HG02623 (cell line): ENCODE measurements at regions not wholly inside any gene's neighbourhood (a gene's known extent, or its start where the extent isn't known, plus 50 kb on each side); places are given as distances from the start of the nearest gene placed in this dataset.
"Not testable (repeated sequence)": the region's sequence is repeated elsewhere in the genome, so short reads cannot be mapped to it uniquely, and the experiment has no call there.

Source experiments
- ATAC-seq: cut with Tn5 transposase; IDR thresholded peaks from one replicate; pipeline ENCODE4 v1.9.1; 2021; ENCODE audit warnings: moderate library complexity; ENCODE audit not compliant: unreplicated experiment

DNA sequence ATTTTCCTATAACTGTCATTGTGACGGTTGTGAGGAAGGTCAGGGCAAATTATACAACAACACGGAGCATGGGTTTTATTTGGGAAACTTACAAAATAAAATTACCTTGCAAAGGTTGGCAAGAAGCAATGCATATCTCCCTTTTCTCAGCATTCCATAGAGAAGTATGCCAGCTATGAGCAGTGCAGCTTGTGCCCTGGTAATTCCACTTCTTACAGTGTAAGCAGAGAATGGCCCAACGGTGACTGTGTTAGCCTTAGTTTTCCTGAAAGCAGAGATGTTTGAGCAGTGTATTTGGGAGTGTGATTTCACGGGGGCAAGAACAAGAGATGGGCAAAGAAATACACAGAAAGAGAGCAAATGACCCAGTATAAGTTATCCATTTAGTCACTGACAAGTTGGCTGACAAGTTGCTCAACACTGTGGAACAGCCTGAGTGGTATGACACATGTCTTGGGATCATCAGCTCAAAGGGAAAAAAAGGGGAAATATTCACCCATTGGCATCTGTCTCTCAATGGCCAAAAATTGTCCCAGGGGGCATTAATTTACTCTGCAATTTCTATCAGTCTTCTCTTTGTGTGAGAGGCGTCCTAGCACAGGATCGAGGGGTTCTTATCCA lies 210.9 kb upstream of the NRIP1 start:
- no peak for ATAC-seq

DNA sequence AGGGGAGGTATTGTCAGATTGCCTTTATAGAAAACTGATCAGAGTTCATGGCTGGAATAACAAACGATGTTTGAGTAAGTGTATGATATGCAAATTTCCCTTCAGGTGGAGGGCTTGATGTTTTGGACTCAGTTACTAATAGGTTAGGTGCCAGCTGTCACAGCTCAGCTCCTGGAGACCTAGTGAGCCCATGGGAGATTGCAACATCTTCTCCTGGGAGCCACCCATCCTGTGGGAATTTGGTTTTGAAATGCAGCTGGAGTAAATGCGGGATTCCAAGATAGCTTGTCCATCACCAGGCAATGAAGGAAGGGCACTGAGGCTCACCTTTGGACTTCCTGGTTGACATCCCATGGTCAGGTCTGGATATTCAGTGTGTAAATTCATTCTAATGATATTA lies 211.4 kb upstream of the NRIP1 start:
- ATAC-seq, result no peak

DNA sequence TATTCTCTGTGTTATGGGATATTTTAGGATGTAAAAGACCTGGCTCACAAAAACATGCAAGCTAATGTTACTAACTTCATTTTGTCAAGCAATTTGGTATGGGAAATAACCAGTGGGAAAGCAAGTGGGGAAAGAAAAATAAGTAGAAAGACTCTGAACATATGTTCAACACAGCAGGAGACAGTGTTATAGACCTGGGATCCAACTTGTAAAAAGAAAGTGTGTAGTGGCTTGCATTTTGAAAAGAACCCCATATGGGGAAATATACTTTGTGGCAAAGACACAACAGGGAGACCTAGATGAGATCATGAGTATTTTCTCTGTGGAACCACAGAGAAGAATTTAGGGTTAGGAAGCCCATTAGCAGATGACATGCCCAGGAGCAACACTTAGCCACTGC lies 212.7 kb upstream of the NRIP1 start:
- ATAC-seq, result no peak

DNA sequence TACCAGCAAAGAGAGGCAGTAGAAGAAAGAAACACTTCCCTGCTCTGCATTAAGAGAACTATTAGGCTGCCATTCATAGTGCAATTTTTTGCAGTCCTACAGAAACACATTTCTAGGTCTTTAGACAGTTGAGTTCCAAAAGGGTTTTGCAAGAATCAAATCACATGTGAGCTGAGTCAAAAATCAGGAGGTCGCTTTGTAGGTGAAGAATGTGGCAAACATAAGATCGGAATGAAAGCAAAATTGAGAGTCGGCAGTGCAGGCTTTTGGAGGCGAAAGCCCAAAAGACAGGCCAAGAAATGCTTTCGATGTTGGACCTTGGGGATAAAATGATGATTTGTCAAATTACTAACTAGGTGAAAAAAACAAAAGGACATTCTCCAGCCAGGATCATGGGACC lies 213.5 kb upstream of the NRIP1 start:
- ATAC-seq, result no peak

DNA sequence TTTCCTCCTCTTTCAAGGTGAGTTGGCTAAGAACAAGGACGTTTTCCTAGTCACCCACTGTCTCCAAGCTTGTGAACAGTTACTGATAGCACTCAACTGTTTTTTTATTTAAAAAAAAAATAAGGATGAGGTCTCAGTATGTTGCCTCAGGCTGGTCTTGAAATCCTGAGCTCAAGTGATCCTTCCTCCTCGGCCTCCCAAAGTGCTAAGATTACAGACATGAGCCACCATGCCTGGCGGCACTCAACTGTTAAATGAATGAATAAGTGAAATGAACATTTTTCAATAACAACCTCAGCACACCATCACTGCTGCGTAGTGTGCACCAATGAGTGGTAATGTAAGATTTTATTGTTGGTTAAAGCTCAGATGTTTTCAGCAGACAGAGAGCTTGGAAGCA lies 214.1 kb upstream of the NRIP1 start:
- no peak for ATAC-seq

DNA sequence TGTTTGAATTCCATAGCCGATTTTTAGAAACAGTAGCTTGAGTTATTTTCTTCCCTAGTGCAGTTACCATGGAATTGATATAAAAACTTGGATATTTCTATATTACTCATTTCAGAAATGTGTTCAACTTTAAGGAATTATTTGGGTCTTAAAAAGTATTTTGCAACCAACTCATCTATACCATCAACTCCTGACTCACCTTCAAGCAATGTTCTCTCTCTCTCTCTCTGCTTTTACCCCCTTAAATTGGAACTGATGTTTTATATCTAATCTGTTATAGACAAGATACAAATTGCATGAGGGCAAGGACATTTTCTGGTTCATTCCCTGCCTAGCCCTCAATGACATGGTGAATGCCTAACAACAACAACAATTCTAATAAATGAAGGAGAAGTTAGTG lies 214.7 kb upstream of the NRIP1 start:
- ATAC-seq, result no peak

DNA sequence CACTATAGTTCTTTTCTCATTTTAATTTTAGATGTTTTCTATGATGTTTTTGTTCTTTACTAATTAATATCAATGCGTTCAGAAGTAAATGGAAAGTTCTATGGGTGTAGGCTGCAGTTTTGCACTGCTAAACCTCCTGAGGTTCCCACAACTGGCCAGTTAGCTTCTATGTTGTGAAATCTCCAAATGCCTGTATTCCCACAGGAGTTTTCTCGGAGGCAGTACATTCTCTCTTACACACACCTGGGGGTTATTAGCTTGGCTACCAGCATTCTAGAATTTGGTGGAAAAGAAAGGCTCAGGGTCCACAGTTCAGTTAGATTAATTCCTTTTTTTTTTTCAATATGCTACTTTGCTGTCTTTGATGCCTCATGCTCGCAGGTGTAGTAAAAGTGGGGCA lies 216.9 kb upstream of the NRIP1 start:
- ATAC-seq, result no peak

DNA sequence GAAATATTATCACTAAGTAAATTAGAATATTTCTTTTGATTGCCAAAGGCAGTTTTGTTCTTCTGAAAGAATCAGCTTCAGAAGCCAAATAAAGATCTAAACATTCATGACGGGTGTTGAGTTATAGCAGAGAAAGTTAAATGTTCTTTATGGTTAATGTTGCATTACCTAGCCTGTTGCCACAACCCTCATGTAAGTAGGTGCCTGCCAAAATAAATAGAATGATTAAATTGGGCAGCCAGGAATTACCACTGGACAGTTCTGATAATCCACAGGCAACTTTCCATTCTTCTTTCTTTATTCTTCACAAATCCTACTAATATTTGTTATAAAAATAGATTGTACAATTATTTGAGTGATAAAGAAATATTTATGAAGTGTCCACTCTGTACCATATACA lies 217.9 kb upstream of the NRIP1 start:
- no peak for ATAC-seq

DNA sequence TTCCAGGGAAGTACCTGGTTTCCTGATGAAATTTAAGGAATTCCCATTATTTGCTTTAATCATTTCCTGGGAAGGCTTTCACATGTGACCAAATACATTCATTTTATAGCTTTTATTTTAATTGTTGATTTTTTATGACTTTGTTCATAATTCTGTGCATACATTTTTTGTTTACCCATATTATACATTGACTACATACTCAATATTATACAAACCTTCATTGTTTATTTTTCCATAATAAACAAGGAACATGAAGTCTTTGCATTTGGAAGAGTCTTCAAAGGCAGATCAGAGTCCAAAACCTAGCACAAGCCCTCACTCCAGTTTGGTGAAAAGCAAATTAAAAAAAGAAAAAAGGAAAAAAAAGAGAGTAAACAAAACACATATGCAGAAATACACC lies 218.3 kb upstream of the NRIP1 start:
- ATAC-seq, result no peak

DNA sequence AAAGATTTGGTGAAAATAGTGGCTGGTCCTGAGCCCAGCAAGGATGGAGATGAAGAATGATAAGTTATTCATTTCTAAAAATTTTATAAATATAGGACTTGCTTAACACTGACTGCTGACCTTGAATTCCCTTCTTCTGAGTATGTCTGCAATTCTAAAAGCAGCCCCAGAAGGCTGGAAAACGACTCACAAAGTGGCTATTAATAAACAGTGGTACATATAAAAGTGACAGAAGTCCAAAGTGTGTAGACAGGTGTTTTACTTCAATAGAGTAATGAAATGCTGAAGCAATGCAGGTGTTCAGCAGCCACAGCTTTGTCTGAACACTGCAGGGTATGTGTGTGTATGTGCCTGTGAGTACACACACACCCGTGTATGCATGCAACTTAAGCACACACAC lies 219.0 kb upstream of the NRIP1 start:
- ATAC-seq, result no peak

DNA sequence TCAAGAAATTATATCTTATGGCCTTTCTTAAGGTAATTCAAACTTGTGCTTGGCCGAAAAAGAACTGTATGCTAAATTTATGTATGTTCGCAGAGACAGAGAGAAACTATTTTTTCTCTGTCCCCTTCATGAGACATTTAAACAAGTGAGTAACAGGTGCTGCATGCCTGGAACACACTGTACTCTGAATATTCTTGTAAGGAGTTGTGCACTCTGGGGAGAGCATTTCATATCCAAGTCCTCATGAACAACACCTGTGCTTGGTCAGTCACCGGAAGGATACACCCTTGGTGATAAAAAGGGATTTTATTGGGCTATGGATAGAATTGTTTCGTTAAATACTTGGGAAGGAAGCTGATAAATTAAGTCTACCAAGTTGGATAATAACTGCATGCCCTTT lies 220.8 kb upstream of the NRIP1 start:
- ATAC-seq, result no peak

DNA sequence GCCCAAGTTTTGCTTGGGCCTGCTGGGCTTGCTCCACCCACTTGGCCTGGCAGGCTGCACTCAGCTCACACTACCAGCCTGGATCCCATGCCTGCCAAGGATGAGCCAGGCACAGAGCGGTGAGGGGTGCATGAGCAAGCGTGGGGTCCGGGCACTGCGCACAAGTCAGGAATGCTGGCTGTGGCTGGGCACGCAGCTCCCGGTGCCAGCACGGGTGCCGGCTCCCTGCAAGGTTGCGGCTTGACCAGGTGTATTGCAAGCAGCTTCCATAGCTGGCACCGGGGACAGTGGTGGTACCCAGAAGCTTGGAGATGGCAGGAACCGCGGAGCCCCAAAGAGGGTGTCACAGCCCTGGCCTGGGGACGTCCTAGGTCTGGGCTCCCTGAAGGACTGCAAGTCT lies 224.4 kb upstream of the NRIP1 start:
- ATAC-seq, result no peak

DNA sequence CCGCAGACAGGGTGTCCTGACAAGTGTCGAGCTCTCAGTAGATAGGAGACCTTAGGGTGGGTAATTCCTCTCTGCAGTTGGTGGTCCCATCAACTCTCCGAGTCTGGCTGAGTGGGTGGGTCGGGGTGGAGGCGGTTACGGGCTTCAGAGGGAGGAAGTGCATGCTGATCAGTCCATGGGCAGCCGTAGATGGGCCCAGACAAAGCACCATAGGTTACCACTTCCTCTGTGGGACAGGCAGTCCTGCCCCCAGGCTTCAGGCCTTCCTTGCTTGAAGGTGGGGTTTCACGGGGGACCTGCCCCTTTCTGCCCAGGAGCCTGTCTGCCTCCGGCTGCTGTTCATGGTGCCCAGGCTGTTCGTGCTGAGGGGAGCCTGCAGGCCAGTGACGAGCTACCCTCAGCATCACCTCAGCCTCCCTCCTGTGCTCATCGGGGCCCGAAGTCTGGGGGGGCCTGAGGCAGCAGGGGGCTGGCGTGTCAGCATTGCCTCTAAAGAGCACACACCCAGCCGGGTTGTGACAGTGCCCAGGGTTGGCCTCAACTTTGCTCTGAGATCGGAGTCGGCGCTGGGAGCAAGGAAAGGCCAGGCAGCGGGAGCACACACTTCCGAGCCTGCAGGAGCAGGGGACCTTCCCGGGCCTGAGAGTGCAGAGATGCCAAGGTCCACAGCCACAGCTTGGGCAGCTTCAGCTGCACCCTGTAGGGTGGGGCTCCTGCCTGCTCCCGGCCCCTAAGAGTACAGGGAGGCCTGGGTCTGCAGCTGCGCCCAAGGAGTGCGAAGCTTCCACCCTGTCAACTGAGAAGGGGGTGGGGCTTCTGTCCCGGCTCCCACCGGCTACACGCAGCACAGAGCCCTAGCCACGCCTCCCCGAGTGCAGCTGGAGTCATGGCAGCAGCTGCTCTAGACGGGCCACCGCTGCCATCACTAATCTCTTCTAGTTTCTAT lies 225.4 kb upstream of the NRIP1 start:
- ATAC-seq, result no peak

DNA sequence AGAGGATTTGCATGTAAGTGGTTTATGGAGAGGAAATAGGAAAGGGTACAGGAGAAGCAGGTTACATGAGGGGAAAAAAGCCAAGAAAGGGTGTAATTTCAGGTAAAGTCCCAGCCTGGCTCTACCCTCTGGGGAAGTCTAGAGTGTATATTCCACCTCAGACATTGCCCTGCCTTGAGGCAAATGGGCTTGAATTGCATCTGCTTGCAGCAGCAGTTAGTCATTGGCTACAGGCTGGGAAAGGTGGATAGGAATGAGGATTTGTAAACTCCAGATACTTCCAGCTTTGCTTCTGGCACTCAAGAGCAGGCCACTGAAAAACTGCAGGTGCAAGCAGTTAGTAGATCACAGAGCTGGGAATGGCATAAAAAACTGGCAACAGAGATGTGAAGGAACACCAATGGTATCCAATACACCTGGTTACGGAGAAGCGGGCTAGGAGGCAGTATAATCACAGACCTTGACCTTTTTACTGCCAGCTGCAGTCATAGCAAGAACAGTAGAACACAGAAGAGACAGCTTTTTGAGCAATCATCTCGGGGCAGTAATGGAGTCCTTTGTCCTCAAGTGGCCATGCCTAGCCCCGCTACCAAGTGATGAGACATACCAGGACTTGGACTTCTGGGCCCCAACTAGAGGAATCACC lies 226.9 kb upstream of the NRIP1 start:
- ATAC-seq, result no peak

DNA sequence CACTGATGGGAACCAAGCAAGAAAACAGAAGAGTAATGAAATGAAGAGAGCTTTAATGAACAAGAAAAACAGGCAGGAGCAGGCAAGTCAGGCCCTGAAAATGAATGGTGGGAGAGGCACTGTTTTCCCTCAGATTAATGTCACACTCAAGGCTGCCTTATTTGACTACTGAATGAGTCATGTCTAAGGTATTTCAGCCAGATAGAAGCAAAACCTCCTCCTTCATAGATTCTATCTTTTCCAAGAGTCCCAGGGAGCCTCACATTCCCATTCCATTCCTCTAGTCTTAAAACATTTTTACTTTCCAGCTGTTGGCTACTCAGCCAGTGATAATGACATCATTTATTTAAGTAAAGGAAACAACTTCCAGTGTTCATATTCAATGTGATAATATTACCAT lies 228.4 kb upstream of the NRIP1 start:
- no peak for ATAC-seq

DNA sequence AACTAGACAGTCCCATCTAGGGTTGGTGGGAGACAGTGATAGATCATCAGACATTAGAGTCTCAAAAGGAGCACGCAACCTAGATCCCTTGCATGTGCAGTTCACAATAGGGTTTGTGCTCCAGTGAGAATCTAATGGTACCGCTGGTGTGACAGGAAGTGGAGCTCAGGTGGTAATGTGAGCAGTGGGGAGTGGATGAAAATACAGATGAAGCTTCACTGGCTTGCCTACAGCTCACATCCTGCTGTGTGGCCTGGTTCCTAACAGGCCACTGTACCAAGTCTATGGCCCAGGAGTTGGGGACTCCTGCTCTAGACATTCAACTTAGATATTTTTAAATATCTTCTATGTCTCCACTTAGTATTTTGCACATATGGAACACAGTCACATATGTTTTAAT lies 231.1 kb upstream of the NRIP1 start:
- no peak for ATAC-seq

DNA sequence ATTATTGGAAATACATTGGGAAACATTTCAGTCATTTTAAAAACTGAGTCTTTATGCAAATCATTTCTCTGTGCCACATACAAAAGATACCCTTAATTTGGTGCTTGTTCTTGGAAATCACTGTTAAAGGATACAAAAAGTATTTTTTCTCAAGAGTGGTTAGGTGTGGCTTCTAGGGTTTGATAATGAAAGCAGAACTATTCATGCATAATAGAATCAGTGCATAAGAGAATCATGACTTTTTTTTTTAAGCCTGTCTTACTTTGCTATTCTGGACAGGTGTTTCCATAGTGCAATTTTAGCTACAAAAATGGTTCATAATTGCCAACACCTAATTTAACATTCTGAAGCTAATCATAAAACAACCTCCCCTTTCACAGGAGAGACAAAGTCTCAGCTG lies 233.0 kb upstream of the NRIP1 start:
- no peak for ATAC-seq

DNA sequence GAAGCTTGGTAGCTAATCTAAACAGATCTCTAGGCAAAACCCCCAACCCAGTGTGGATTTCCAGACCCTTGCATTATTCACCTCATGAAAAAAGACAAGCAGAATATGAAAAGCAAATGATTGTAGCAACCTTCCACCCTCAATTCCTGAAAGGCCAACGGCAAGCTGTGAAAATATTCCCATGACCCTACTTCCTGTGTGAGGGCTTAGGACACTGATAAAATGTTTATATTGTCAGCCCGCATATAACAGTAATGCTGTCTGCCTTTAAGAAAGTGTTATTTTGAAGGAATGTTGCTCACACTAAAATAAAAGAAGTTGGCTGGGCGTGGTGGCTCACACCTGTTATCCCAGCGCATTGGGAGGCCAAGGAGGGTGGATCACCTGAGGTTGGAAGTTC lies 233.5 kb upstream of the NRIP1 start:
- ATAC-seq, result no peak

DNA sequence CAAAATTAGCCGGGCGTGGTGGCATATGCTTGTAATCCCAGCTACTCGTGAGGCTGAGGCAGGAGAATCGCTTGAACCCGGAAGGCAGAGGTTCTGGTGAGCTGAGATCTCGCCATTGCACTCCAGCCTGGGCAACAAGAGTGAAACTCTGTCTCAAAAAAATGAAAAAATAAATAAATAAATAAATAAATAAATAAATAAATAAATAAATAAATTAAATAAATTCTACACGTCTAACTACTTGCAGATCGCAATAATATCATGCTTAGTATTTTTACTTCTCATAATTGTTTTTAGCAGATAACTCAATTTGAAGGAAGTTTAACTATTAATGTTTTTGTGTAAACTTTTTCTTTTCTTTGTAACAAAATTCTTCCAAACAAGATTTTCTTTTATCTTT lies 234.0 kb upstream of the NRIP1 start:
- not testable (repeated sequence) for ATAC-seq

DNA sequence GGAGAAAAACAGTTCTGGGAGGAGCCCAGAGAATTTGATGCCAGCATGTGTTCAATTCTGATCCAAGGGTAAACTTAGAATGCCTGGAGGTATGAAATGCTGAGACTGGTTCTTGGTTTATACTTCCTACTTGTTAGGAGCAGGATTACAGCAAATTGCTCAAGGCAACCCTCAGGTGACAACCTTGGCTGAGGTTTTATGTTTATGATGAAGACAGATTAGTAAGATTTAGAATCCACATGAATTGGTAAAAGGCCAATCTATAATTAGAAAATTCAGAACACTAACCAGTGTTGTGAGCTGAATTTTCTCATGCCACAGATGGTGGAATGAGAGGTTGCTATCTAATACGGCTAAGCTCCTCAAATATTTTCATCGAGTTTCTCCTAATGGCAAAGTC lies 235.3 kb upstream of the NRIP1 start:
- ATAC-seq, result no peak

DNA sequence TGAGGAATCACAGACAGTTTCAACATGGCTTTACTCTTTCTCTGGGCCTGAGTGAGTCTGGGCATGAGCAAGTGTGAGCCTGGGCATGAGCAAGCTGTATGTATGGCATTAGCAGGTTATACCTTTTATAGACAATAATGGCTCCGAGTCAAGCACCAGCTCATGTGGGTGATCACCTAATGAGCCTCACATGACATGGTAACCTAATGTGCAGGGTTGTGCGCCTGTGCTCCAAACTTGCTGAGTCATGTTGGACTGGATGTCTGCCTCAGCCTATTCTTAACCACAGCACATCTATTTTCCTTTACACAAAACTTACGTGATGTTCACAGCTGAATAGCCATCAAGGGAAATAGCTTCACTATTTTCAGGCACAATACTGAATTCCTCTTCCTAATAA lies 236.2 kb upstream of the NRIP1 start:
- no peak for ATAC-seq

DNA sequence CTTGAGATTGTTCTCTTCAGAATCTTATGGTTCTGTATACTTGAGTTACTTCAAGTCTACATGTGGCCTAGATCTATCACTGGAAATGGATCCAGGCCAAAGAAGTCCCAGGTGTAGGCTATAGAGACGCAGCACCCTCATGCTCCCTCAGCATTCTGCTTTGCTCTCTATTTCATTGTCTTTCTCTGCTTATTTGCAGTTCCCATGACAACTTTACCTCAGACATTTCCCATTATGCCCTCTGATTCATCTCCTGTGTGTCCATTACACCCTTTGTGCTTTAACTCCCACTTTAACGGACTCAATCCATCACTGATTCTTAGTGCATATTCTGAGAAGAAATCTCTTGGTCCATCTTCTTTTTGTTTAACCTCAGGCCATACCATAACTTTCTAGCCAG lies 236.9 kb upstream of the NRIP1 start:
- ATAC-seq, result no peak
